ENCODE measurements at regions not wholly inside any gene's neighbourhood (a gene's known extent, or its start where the extent isn't known, plus 50 kb on each side); places are given as distances from the start of the nearest gene placed in this dataset.

- no peak for DNase-seq (ENCODE audit: insufficient read length)
- no peak for FAIRE-seq
- no peak for TF ChIP-seq POLR2A (IDR thresholded peaks at IDR 0.05; ENCODE audit: low read depth, low read length)
- no peak for TF ChIP-seq TAF1 (IDR thresholded peaks at IDR 0.05; ENCODE audit: borderline replicate concordance, low read depth, low read length)
- no peak for TF ChIP-seq POLR2AphosphoS5 (IDR thresholded peaks at IDR 0.05; ENCODE audit: low read depth, low read length)
Observed at GRCh38 chr1:30329802-30330557, 393.4 kb downstream of the MATN1 start.

- DNase-seq (ENCODE audit: insufficient read length) (no peak), FAIRE-seq (no peak)
- TF ChIP-seq TAF1 (IDR thresholded peaks at IDR 0.05; ENCODE audit: borderline replicate concordance, low read depth, low read length) (no peak), POLR2A (IDR thresholded peaks at IDR 0.05; ENCODE audit: low read depth, low read length) (no peak), POLR2AphosphoS5 (IDR thresholded peaks at IDR 0.05; ENCODE audit: low read depth, low read length) (no peak)
Observed at GRCh38 chr1:30329263-30329753, 394.1 kb downstream of the MATN1 start.

- TF ChIP-seq TAF1 (IDR thresholded peaks at IDR 0.05; ENCODE audit: borderline replicate concordance, low read depth, low read length): no peak
- no peak for TF ChIP-seq POLR2A (IDR thresholded peaks at IDR 0.05; ENCODE audit: low read depth, low read length)
- TF ChIP-seq POLR2AphosphoS5 (IDR thresholded peaks at IDR 0.05; ENCODE audit: low read depth, low read length): no peak
- FAIRE-seq (no peak), DNase-seq (ENCODE audit: insufficient read length) (no peak)
Observed at GRCh38 chr1:30328401-30329262, 394.8 kb downstream of the MATN1 start.

- TF ChIP-seq TAF1 (IDR thresholded peaks at IDR 0.05; ENCODE audit: borderline replicate concordance, low read depth, low read length) (no peak), POLR2AphosphoS5 (IDR thresholded peaks at IDR 0.05; ENCODE audit: low read depth, low read length) (no peak), POLR2A (IDR thresholded peaks at IDR 0.05; ENCODE audit: low read depth, low read length) (no peak)
- FAIRE-seq: no peak
- no peak for DNase-seq (ENCODE audit: insufficient read length)
Observed at GRCh38 chr1:30328100-30328370, 395.4 kb downstream of the MATN1 start.

- DNase-seq (ENCODE audit: insufficient read length) (no peak), FAIRE-seq (no peak)
- TF ChIP-seq POLR2AphosphoS5 (IDR thresholded peaks at IDR 0.05; ENCODE audit: low read depth, low read length): no peak
- TF ChIP-seq TAF1 (IDR thresholded peaks at IDR 0.05; ENCODE audit: borderline replicate concordance, low read depth, low read length): no peak
- TF ChIP-seq POLR2A (IDR thresholded peaks at IDR 0.05; ENCODE audit: low read depth, low read length): no peak
Observed at GRCh38 chr1:30327370-30328099, 395.9 kb downstream of the MATN1 start.

GRCh38 chr1:30325999-30326398 lies 397.4 kb downstream of the MATN1 start:
- DNase-seq (ENCODE audit: insufficient read length) (no peak), FAIRE-seq (no peak)
- TF ChIP-seq TAF1 (IDR thresholded peaks at IDR 0.05; ENCODE audit: borderline replicate concordance, low read depth, low read length): no peak
- TF ChIP-seq POLR2A (IDR thresholded peaks at IDR 0.05; ENCODE audit: low read depth, low read length): no peak
- no peak for TF ChIP-seq POLR2AphosphoS5 (IDR thresholded peaks at IDR 0.05; ENCODE audit: low read depth, low read length)

- FAIRE-seq (no peak), DNase-seq (ENCODE audit: insufficient read length) (no peak)
- TF ChIP-seq TAF1 (IDR thresholded peaks at IDR 0.05; ENCODE audit: borderline replicate concordance, low read depth, low read length): no peak
- no peak for TF ChIP-seq POLR2AphosphoS5 (IDR thresholded peaks at IDR 0.05; ENCODE audit: low read depth, low read length)
Observed at GRCh38 chr1:30325085-30325935, 398.1 kb downstream of the MATN1 start.

GRCh38 chr1:30324251-30325084 lies 398.9 kb downstream of the MATN1 start:
- no peak for TF ChIP-seq POLR2A (IDR thresholded peaks at IDR 0.05; ENCODE audit: low read depth, low read length)
- no peak for TF ChIP-seq TAF1 (IDR thresholded peaks at IDR 0.05; ENCODE audit: borderline replicate concordance, low read depth, low read length)
- no peak for TF ChIP-seq POLR2AphosphoS5 (IDR thresholded peaks at IDR 0.05; ENCODE audit: low read depth, low read length)
- FAIRE-seq (no peak), DNase-seq (ENCODE audit: insufficient read length) (no peak)

GRCh38 chr1:30323841-30324240 lies 399.5 kb downstream of the MATN1 start:
- DNase-seq (ENCODE audit: insufficient read length) (no peak), FAIRE-seq (no peak)

GRCh38 chr1:30323352-30323751 lies 400.0 kb downstream of the MATN1 start:
- FAIRE-seq (no peak), DNase-seq (ENCODE audit: insufficient read length) (no peak)
- TF ChIP-seq POLR2A (IDR thresholded peaks at IDR 0.05; ENCODE audit: low read depth, low read length) (no peak), POLR2AphosphoS5 (IDR thresholded peaks at IDR 0.05; ENCODE audit: low read depth, low read length) (no peak), TAF1 (IDR thresholded peaks at IDR 0.05; ENCODE audit: borderline replicate concordance, low read depth, low read length) (no peak)

More at GRCh38 chr1:30323841-30324240, 399.5 kb downstream of the MATN1 start:
- TF ChIP-seq POLR2A (IDR thresholded peaks at IDR 0.05; ENCODE audit: low read depth, low read length) (no peak), TAF1 (IDR thresholded peaks at IDR 0.05; ENCODE audit: borderline replicate concordance, low read depth, low read length) (no peak)
